SHP77 (cell line): ENCODE measurements at regions not wholly inside any gene's neighbourhood (a gene's known extent, or its start where the extent isn't known, plus 50 kb on each side); places are given as distances from the start of the nearest gene placed in this dataset.
"Not testable (repeated sequence)": the region's sequence is repeated elsewhere in the genome, so short reads cannot be mapped to it uniquely, and the experiment has no call there.

Source experiments
- DNase-seq, 2 experiments: peaks; one replicate each; lab custom pipeline; 2025; lab: John Stamatoyannopoulos, UW

DNA sequence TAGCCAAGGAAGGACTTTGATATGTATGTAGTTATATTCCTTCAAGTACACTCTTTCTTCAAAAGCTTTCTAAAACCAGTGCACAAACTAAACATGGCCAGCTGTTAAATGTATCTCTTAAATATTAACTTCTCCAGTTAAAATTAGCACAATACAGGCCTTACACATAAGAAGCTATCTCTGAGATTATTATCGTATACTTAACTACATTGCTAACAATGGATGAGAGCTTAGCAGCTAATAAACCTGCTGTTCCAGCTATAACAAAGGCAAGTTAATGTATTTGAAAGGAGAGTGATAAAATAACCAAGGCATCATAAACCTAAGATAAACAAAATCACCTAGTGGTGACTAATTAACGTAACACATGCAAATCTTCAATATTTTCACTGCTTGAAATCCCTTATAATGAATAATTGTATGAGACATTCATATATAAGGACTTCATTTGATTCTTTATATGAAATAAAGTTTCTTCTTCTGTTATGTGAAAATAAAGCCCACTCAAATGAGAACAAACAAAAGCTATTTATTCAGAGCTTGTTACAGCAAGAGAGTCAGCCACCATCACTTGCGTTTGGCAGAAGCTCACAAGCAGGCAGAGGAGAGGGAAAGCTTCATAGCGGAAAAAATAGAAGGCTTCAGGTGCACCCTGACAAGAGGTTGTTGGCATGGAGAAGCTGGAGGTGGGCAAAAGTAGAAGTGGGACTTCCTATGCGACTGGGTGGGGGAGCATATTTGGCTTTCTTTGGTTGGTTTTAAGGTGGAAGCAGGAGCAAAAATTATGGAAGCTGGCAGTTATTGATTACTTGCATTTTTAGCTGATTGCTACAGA lies 274.1 kb upstream of the CHRM3 start:
- DNase-seq, result no peak

DNA sequence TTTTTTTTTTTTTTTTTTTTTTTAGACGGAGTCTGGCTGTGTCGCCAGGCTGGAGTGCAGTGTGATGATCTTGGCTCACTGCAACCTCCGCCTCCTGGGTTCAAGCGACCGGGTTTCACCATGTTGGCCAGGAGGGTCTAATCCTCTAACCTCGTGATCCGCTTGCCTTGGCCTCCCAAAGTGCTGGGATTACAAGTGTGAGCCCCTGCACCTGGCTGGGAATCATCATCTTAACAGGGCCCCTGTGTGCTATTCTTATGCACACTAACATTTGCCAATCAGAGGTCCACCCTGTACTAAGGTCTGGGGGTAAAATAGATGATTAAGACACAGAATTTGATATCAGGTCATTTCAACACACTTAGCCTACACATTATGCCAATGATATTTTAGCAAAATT lies 278.7 kb upstream of the CHRM3 start:
- DNase-seq, result no peak

DNA sequence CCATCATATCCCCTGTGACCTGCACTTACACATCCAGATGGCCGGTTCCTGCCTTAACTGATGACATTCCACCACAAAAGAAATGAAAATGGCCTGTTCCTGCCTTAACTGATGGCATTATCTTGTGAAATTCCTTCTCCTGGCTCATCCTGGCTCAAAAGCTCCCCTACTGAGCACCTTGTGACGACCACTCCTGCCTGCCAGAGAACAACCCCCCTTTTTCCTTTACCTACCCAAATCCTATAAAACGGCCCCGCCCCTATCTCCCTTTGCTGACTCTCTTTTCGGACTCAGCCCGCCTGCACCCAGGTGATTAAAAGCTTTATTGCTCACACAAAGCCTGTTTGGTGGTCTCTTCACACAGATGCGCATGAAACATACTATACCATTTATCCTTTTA lies 279.7 kb upstream of the CHRM3 start:
- not testable (repeated sequence) for DNase-seq

DNA sequence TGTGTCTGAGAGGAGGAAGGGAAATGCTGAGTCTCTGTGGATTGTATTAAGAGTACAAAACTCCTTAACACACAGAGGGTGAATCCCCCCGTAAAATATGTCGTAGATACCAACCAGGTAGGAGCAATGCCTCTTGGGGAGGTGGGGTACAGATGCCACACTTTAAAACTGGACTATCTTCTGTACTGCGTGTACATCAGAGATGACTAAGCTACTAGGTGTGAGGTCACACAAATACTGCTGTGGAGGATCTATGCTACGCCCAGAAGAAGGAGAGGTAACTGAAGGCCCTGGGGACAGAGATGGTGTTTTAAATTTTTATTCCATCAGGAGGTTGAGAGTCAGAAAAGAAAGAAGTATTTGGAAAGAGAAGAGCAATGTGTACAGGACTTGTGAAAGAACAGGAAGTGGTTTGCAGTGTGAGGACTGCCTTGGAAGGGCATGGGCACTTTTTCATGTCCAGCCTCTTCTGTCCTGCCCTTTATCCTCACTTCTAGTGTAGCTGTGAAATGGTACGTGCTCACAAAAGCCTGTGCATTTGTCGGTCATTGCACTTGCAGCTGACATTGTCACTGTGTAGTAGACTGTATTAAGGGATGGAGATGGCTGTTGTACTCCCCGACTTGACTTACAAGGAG lies 287.8 kb upstream of the CHRM3 start:
- no peak for DNase-seq

DNA sequence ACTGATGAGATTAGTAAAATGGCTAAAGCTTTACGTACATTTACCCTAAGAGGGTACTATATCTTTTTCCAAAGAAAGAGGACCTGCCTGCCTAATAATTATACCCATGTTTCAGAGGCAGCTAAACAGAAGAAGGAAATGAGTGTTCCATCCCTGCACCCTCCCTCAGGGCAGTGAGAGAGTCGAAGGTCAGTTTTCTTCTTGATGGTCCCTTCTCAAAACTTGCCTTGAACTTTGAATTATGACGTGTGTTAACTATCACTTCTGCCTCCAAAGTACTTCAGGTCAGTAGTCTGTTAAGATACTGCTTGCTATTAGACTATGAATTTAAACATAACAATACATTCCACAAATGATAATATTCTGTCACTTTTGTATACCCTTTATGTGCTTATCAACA lies 294.8 kb upstream of the CHRM3 start:
- no peak for DNase-seq

DNA sequence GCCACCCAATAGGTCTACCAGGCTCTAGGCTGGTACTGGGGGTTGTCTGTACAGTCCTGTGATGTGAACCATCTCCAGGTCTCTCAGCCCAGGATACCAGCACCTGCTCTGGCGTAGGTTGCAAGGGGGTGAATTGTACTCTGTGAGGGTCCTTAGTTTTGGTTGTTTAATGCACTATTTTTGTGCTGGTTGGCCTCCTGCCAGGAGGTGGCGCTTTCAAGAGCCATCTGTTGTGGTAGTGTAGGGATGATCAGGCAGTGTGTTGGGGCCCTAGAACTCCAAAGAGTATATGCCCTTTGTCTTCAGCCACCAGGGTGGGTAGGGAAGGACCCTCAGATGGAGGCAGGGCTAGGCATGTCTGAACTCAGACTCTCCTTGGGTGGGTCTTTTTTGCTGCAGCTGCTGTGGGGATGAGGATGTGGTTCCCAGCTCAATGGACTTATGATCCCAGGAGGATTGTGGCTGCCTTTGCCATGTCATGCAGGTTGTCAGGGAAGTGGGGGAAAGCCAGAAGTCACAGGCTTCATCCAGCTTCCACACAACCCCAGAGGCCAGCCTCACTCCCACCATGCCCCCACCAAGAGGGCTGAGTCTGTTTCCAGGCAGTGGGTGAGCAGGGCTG lies 301.8 kb upstream of the CHRM3 start:
- no peak for DNase-seq

DNA sequence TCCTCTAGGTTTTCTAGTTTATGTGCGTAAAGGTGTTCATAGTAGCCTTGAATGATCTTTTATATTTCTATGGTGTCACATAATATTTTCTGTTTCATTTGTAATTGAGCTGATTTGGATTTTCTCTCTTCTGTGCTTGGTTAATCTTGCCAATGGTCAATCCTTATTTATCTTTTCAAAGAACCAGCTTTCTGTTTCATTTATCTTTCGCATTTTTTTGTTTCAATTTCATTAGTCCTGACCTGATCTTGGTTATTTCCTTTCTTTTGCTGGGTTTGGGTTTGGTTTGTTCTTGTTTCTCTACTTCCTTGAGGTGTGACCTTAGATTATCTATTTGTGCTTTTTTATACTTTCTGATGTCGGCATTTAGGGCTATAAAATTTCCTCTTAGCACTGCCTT lies 304.4 kb upstream of the CHRM3 start:
- DNase-seq, result not testable (repeated sequence)

DNA sequence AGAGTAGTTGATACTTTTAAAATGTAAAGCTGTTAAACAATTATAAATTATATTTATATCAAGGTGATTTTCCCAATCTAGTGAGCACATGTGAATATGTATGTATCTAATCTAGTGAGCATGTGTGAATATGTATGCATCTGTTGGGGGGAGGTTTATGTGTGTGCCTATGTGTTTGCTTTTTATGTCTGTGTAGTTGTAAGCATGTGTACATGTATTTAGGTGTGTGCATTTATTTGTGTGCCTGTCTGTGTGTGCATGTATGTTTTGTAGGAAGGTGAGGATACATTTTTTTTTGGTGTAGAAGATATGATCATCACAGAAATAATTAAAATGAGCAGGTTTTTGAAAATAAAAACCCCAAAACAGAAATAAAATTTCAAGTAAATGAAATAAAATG lies 318.9 kb upstream of the CHRM3 start:
- DNase-seq, result no peak

DNA sequence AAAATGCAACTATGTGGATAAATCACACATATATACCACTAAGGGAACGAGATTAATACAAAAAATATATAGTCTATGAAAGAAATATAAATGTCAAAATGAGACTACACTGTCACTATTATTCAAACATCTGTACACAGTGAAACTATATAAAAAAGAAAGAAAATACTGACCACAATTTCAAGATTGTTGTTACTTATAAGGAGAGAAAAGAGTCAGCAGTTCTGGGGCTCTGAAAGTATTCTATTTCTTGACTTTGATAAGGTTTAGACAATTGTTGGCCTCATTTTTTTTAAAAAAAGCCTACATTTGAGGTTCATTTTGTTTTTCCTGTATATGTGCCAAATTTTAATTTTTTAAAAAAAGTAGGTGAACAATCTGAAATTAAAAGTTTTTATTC lies 319.3 kb upstream of the CHRM3 start:
- no peak for DNase-seq

DNA sequence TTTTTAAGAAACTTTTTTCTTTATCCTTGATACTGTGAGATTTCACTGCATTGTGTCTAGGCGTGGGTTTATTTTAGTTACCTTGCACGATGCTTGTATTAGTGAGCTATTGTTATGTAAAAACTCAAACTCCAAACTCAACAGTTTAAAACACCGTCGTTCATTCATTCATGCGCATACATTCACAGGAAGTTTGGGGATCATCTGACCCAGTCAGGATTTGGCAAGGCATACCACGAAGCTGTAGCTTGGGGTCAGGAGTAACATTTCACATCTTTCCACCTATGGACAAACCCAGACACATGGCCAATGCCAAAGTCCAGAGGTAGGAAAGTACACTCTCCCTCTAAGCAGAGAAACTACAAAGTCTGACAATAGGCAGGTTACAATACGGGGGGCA lies 324.6 kb upstream of the CHRM3 start:
- DNase-seq, result no peak

DNA sequence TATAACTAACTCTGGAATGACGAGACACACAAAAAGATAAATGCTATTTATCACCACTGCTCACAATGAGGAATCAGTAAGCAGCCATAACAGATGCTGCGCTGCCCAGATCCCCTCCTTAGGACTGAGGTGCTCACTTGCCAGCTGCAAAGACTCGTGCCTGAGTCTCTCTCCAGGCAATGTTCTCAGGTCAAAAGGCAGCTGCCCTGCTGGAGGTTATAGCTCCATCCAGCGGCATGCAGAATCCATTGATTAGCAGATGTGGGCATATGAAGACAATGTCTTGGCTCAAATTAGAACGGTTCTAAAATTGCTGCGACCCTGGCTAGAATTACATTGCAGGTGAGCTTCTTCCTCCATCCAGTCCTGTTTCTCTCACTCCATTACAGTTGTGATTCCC lies 328.2 kb upstream of the CHRM3 start:
- no peak for DNase-seq

DNA sequence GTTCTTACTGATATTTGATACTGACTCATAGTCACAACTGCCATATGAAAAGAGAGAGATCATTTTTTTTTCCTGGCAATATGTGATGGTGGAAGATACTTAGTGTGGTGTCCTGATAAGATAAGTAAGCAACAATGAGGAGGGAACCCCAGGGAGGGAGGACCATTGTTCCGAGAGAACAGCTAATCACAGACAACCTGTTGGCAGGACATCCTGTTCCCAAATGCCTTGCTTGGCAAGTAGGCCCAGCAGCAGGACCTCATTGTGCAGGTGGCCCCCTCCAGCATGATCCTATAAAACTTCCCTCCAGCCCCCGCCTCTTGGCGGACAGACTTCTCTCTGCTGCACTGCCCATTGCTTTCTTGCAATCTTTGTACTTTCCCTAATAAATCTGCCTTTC lies 329.4 kb upstream of the CHRM3 start:
- DNase-seq, result no peak

DNA sequence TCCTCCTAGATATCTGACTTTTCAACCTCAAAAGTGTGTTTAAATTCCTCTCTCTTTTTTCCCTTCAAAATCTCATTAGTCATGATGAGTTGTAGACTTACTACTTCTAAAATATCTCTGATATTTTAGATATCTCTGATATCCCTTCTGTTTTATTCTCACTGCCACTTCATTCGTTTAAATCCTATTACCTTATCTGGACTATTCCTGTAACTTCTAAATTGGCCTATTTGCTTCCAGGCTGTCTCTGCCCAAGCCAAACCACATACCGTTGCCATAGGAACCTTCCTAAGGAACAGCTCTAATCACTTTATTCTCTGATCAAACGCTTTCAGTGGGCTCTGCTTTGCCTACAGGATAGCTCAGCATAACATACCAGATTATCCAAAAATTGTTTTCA lies 333.1 kb upstream of the CHRM3 start:
- DNase-seq, result no peak

DNA sequence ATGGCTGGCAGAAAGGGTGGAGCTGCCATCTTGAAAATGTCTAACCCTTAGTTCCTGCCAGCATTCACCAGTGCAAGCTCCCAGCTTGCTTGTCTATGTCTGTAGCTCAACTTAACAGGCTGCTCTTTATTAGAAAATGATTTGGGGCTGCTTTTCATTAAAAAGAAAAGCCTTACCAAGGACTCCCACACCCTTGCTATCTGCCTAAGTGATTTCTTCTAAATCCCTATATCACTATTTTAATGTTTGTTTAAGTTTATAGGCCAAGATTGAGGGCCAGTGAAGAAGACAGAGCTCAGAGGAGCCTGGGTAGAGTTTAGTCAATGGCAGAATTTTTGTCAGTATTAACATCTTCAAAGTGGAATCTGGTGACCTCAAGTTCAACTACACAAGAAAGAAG lies 336.8 kb upstream of the CHRM3 start:
- DNase-seq, result no peak

DNA sequence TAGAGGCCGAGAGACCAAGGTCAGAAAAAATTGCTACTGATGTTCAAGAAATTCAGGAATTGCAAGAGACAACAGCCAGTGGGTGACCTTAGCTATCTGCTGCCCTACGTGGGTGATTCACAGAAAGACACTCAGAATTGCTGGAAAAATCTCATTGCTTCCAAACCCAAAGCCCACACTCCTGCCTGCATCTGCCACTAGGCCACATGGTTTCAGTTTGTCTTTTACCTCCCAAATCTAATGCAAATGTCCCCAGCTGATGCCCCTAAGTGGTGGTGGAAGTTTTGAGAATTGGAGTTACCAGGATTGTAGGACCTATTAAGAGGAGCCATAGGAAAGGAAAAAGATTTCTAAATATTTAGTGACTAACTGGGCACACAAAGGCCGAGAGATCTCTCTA lies 341.5 kb upstream of the CHRM3 start:
- DNase-seq, result no peak

DNA sequence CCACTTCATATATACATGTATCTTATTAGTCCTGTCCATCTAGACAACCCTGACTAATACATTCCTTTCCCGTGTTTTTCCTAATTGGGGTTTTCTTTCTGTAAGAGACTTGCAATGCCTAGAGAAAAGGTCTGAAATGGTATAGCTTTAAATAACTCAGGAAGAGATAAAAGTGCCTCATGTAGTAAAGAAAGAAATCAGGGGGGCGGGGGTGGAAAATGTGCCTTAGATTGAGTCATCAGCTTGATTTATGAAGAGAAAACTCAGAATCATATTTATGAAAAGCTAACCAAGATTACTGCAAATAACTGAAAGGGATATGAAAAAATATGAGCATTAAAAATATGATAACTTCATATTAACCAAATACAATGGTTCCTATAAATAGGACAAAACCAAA lies 345.8 kb upstream of the CHRM3 start:
- DNase-seq, result no peak

DNA sequence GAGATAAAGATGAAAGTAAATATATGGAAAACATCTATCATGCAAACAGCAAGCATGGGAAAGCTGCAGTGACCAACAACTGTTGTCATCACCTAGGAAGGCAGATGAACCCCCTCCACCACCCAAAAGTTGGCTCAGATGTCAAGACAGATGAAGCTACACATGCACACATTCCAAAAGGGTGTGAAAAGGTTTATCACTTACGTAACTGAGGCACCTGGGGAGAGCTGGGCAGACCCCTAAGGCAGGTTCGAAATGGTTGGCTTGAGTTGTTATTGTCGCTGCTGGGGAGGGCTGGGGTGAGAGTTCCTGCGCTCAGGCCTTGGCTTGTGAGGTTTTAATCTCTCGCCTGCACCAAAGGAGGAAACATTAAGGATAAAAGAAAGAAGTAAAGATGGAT lies 355.1 kb upstream of the CHRM3 start:
- DNase-seq, result no peak

DNA sequence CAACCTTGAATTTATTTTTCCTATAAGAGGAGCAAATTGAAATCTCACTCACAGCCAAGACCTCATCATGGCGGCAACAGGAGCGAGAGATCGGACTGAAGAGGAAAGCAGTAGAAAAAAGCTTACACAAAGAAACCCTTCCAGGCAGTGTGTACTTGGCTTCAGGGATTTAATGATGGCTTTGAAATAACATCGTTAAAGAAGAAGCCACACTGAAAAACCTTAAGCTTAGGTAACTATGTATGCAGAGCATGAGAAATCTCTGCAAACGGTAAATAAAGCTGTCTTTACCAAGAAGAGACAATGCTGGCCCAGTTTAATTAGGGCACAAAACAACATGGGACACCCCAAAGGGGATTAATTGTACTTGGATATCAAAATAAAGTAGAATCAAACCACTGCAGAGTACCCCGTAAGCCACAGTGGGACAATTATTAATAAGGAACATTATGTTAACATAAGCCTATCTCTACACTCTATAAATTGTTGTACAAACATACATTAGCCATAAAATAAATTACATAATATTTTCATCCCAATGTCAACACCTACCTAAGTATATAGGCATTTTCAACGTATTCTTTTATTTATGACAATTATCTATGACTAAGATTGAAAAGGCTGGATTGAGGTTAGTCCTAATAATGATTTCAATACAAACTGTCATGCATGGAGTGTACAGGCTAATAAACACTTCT lies 360.2 kb upstream of the CHRM3 start:
- DNase-seq, result no peak

DNA sequence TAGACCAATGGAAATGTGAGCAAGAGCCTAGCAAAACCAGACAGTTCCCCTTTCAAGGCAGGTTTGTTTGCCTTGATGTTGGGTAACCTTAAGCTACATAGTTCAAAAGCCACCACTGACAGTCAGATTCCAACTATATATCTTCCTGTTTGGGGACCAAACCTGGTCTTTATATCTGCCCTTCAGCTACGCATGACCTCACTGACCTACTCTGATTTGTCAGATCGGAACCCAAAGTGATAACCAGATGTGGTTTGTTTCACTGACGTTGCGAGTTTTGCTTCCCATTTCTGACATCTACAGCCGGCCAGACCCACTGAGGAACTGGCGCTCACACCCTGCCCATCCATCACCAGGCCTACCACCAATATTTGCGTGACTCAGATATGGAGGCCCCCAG lies 361.1 kb upstream of the CHRM3 start:
- no peak for DNase-seq

DNA sequence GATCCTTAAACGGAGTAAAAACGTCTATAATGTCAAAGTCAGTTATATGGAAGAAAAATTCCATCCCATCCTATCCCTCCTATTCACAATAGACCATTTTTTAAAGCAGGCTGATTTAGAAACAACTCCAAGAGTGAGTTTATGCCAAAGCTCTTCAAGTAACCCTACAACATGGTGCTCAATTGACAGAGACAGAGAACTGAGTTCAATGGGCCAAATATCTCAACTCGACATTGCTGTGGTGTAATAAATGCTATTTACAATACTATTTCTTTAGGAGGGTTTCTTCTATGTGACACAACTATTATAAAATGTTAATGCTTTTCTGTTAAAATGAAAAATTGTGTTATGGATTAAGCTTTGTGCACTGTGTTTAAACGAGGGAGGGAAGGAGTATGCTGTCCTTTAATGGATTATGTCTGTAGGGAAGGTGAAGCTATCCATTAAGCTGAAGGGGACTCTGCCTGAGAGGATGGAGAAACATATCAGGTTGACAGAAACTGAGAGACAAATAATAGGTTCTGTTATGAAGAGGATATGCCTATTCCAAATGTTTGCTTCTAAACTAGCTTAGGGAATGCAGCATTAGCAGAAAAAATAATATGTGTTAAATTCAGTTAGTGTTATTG lies 362.5 kb upstream of the CHRM3 start:
- no peak for DNase-seq

DNA sequence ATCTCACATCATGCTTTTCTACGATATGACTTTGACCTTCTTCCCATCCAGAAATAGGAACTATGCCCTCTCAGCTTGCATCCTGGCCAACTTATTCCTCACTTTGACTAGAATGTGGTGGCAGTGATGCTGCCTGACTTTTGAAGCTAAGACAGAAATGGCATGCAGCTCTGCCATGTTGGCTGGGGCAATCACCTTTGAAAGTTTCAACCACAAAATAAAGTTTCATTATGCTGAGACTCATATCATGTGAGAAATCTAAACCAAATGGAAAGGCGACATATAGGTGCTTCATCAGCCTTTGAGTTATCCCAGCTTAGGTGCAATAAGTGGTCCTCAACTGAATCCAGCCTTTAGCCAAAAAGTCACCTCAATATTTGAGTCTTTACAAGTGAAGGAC lies 370.0 kb upstream of the CHRM3 start:
- no peak for DNase-seq

DNA sequence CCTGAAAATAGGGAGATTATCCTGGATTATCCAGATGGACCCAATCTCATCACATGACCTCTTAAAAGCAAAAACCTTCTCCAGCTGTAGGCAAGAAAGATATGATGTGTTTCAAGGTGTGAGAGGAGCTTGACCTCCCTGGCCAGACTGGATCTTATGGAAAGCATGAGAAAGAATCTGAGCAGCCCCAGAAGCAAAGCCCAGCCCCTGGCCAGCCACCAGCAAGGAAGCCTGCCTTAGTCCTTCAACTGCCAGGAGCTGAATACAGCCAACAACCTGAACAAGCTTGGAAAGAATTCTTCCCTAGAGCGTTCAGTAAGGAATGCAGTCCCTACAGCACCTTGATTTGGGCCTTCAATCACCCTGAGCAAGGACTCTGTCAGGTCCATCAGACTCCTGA lies 375.0 kb upstream of the CHRM3 start:
- no peak for DNase-seq
